H1 (cell line): ENCODE measurements at regions not wholly inside any gene's neighbourhood (a gene's known extent, or its start where the extent isn't known, plus 50 kb on each side); places are given as distances from the start of the nearest gene placed in this dataset.

Source experiments
- CTCF ChIA-PET: fragments of 300-600 bp; sonication (Branson Sonifier 250); formaldehyde crosslinking; loops from one replicate; lab custom pipeline; 2021; ENCODE audit not compliant: partially characterized antibody; lab: Charles Lee
- POLR2A ChIA-PET: fragments of 300-600 bp; sonication (Branson Sonifier 250); formaldehyde crosslinking; loops from one replicate; lab custom pipeline; 2021; ENCODE audit warnings: inconsistent platforms; ENCODE audit not compliant: partially characterized antibody; lab: Charles Lee
- DNase-seq, 2 experiments: peaks; one replicate each; pipeline versions ENCODE4 v3.0.0 to v3.0.0-alpha.2; 2010 to 2022; ENCODE audit warnings: low spot score in 2 of 2, low read depth in 1 of 2, mixed read lengths in 1 of 2
- FAIRE-seq: peaks from 2 replicates; lab custom pipeline; 2011; peaks lifted over from hg19 to GRCh38; lab: Jason Lieb, UNC
- H2AFZ ChIP-seq: 2 replicates; pipeline ENCODE4 v1.8.1; 2012; ENCODE audit warnings: low read length, inconsistent platforms
- H2AK5ac ChIP-seq: 2 replicates; pipeline ENCODE4 v1.6.1; 2013; ENCODE audit warnings: low read depth, low read length
- H2BK120ac ChIP-seq: replicated peaks from 2 replicates; pipeline ENCODE3; 2013; ENCODE audit warnings: low read depth, low read length, inconsistent platforms
- H2BK12ac ChIP-seq: 2 replicates; pipeline ENCODE4 v1.6.1; 2013; ENCODE audit warnings: low read depth, low read length
- H2BK15ac ChIP-seq: 2 replicates; pipeline ENCODE4 v1.6.1; 2013; ENCODE audit warnings: low read length
- H2BK20ac ChIP-seq: 2 replicates; pipeline ENCODE4 v1.6.1; 2013; ENCODE audit warnings: low read length
- H2BK5ac ChIP-seq: 2 replicates; pipeline ENCODE4 v1.6.1; 2013; ENCODE audit warnings: low read depth, low read length
- H3K14ac ChIP-seq: 2 replicates; pipeline ENCODE4 v1.6.1; 2013; ENCODE audit warnings: inconsistent platforms; ENCODE audit not compliant: insufficient read length
- H3K18ac ChIP-seq: 2 replicates; pipeline ENCODE4 v1.6.1; 2013; ENCODE audit warnings: low read length; ENCODE audit errors: extremely low read depth
- H3K23ac ChIP-seq: 2 replicates; pipeline ENCODE4 v1.6.1; 2013; ENCODE audit warnings: inconsistent platforms; ENCODE audit not compliant: insufficient read length
- H3K23me2 ChIP-seq: 2 replicates; pipeline ENCODE4 v1.6.1; 2013; ENCODE audit warnings: low read depth, low read length
- H3K27ac ChIP-seq: 2 replicates; pipeline ENCODE4 v1.6.1; 2011; ENCODE audit warnings: low read depth, low read length, inconsistent platforms
- H3K27me3 ChIP-seq, 4 experiments: replicated peaks in 1 of 4; 1 replicate in 1 of 4; 2 replicates in 3 of 4; pipeline versions ENCODE4 v1.6.1 to v1.8.1; 2011 to 2013; ENCODE audit warnings: low read length in 3 of 4, mild to moderate bottlenecking in 3 of 4, inconsistent platforms in 2 of 4, mixed read lengths in 2 of 4, moderate library complexity in 1 of 4; ENCODE audit not compliant: control insufficient read depth in 3 of 4, insufficient read depth in 3 of 4; ENCODE audit errors: extremely low read depth in 1 of 4
- H3K36me3 ChIP-seq, 4 experiments: 2 replicates each; pipeline versions ENCODE4 v1.6.1 to v1.8.1; 2011 to 2013; ENCODE audit warnings: mild to moderate bottlenecking in 4 of 4, low read length in 3 of 4, moderate library complexity in 2 of 4, control low read depth in 1 of 4, inconsistent platforms in 1 of 4; ENCODE audit not compliant: insufficient read depth in 4 of 4, control insufficient read depth in 2 of 4
- H3K4ac ChIP-seq: replicated peaks from 2 replicates; pipeline ENCODE3; 2013; ENCODE audit warnings: low read length, low read depth, mixed read lengths, inconsistent platforms; ENCODE audit not compliant: insufficient read length
- H3K4me1 ChIP-seq, 4 experiments: replicated peaks in 1 of 4; 1 replicate in 1 of 4; 2 replicates in 3 of 4; pipeline versions ENCODE4 v1.6.1 to v1.8.1; 2011 to 2013; ENCODE audit warnings: low read length in 3 of 4, inconsistent platforms in 2 of 4, mixed read lengths in 1 of 4; ENCODE audit not compliant: insufficient read depth in 4 of 4, control insufficient read depth in 3 of 4
- H3K4me2 ChIP-seq, 2 experiments: 2 replicates each; pipeline versions ENCODE4 v1.6.1 to v1.8.1; 2011 to 2013; ENCODE audit warnings: low read depth in 2 of 2, low read length in 2 of 2, control low read depth in 1 of 2, inconsistent platforms in 1 of 2, mild to moderate bottlenecking in 1 of 2; ENCODE audit not compliant: insufficient read depth in 1 of 2
- H3K4me3 ChIP-seq, 4 experiments: fragments of 200-600, 300-600 bp in 1 of 4; sonication (generic), shearing (Covaris generic), sonication (Bioruptor Twin) in 1 of 4; 2 replicates each; pipeline versions ENCODE4 v1.5.1 to v1.8.1; 2011 to 2016; ENCODE audit warnings: low read length in 4 of 4, low read depth in 3 of 4, control low read depth in 2 of 4, inconsistent platforms in 2 of 4, mild to moderate bottlenecking in 2 of 4, mixed read lengths in 1 of 4, moderate library complexity in 1 of 4; ENCODE audit not compliant: insufficient read depth in 2 of 4; ENCODE audit errors: extremely low read depth in 1 of 4
- H3K56ac ChIP-seq: replicated peaks from 2 replicates; pipeline ENCODE3; 2013; ENCODE audit warnings: low read depth, mild to moderate bottlenecking, mixed read lengths, low read length, inconsistent platforms; ENCODE audit not compliant: insufficient read length
- H3K79me1 ChIP-seq: 2 replicates; pipeline ENCODE4 v1.6.1; 2013; ENCODE audit warnings: low read depth, low read length, control low read depth
- H3K79me2 ChIP-seq, 2 experiments: 2 replicates each; pipeline versions ENCODE4 v1.6.1 to v1.8.1; 2012 to 2013; ENCODE audit warnings: low read length in 2 of 2, mild to moderate bottlenecking in 2 of 2, inconsistent platforms in 1 of 2; ENCODE audit not compliant: insufficient read depth in 2 of 2, control insufficient read depth in 1 of 2
- H3K9ac ChIP-seq, 4 experiments: replicated peaks in 1 of 4; 1 replicate in 1 of 4; 2 replicates in 3 of 4; pipeline versions ENCODE4 v1.6.1 to v1.8.1; 2011 to 2013; ENCODE audit warnings: low read depth in 3 of 4, low read length in 3 of 4, control low read depth in 2 of 4, mild to moderate bottlenecking in 2 of 4, moderate library complexity in 2 of 4, inconsistent platforms in 1 of 4; ENCODE audit errors: extremely low read depth in 1 of 4
- H3K9me3 ChIP-seq, 2 experiments: 2 replicates each; pipeline versions ENCODE4 v1.6.1 to v1.8.1; 2012 to 2013; ENCODE audit warnings: mild to moderate bottlenecking in 2 of 2, moderate library complexity in 2 of 2, control low read depth in 1 of 2, inconsistent platforms in 1 of 2, low read depth in 1 of 2, low read length in 1 of 2, mixed read lengths in 1 of 2; ENCODE audit not compliant: insufficient read depth in 2 of 2
- H4K20me1 ChIP-seq, 2 experiments: replicated peaks in 1 of 2; 2 replicates each; pipeline versions ENCODE3 to v1.8.1; 2011 to 2013; ENCODE audit warnings: inconsistent platforms in 2 of 2, low read length in 2 of 2, mild to moderate bottlenecking in 1 of 2; ENCODE audit not compliant: insufficient read depth in 2 of 2, control insufficient read depth in 1 of 2
- H4K5ac ChIP-seq: 2 replicates; pipeline ENCODE4 v1.6.1; 2013; ENCODE audit warnings: low read length, low read depth, mixed read lengths, inconsistent platforms; ENCODE audit not compliant: insufficient read length
- H4K8ac ChIP-seq: 2 replicates; pipeline ENCODE4 v1.8.0; 2013; ENCODE audit warnings: mild to moderate bottlenecking, moderate library complexity, low read length, inconsistent platforms; ENCODE audit not compliant: insufficient read depth; ENCODE audit errors: extremely low read depth
- H4K91ac ChIP-seq: replicated peaks from 2 replicates; pipeline ENCODE3; 2013; ENCODE audit warnings: low read length, mixed read lengths, inconsistent platforms; ENCODE audit not compliant: insufficient read length
- CEBPB ChIP-seq: IDR thresholded peaks from 2 replicates; pipeline ENCODE4 v1.6.1; 2012; ENCODE audit warnings: low read depth, low read length
- FOSL1 ChIP-seq: IDR thresholded peaks from 2 replicates; pipeline ENCODE4 v1.6.1; 2011; ENCODE audit warnings: mild to moderate bottlenecking, low read depth, low read length, moderate library complexity; ENCODE audit not compliant: insufficient read depth
- GABPA ChIP-seq: IDR thresholded peaks from 2 replicates; pipeline ENCODE4 v1.6.1; 2011; ENCODE audit warnings: mild to moderate bottlenecking, low read length, moderate library complexity, borderline replicate concordance; ENCODE audit not compliant: insufficient read depth
- WGBS, 2 experiments: shearing (Covaris generic) in 1 of 2; methylation state at CpG; one replicate each; pipeline versions ENCODE4 v1.1.6 to v1.1.7; 2013 to 2015; ENCODE audit warnings: low lambda C conversion rate in 2 of 2, mixed read lengths in 2 of 2, inconsistent platforms in 1 of 2, low coverage in 1 of 2, missing lambda C conversion rate in 1 of 2; ENCODE audit not compliant: insufficient replicate concordance in 2 of 2, insufficient coverage in 1 of 2, insufficient read length in 1 of 2; ENCODE audit errors: extremely low coverage in 1 of 2, missing lambda C conversion rate in 1 of 2; 5-methylcytosine and 5-hydroxymethylcytosine counted together
- TF ChIP-seq, protein P1 (sequence below): IDR thresholded peaks from 2 replicates; pipeline ENCODE4 v1.6.1; 2011; ENCODE audit warnings: low read depth, mild to moderate bottlenecking, low read length; ENCODE audit not compliant: insufficient read depth

DNA sequence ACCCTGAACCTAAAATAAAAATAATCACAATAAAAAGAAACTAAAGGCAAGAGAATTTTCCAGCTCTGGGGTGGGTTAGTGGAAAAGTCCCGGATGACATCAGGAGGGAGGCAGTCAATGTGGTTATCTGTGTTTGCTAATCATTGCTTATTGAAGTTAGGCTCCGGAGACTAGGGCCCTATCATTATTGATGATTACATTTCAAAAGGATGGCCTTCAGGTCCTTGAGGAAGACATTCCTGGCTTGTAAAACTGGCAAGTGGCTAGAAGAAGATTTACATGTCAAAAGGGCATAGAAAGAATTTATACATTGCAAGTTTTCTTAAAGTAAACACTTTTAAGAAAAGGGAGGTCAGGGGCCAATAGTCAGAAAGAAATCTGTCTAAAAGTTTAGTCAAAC lies 123.4 kb downstream of the POSTN start:
- H3K9ac ChIP-seq: no peak overlapping the region
- no peak overlapping the region for H2AK5ac ChIP-seq
- ChIA-PET POLR2A (no interaction called here), CTCF (interaction anchor here (0.9 to 2.0 kb wide), 6 partner anchors 10 to 126 kb away, joined by 3 to 4 read pairs (median 4); no protein-coding TSS in a partner anchor)
- H4K20me1 ChIP-seq: no peaks in the 10 kb centered on the region
- H2AFZ ChIP-seq: no peak overlapping the region
- no peak overlapping the region for H4K91ac ChIP-seq
- H3K14ac ChIP-seq: no peak overlapping the region
- no peak overlapping the region for H3K27ac ChIP-seq
- no peak overlapping the region for H2BK20ac ChIP-seq
- H2BK15ac ChIP-seq: no peak overlapping the region
- FAIRE-seq (no peak), DNase-seq (no peak)
- 76% methylated on average over 2 of the region's 2 CpGs; no CpG with 5 or more reads in 1 of the 2 experiments for WGBS, 2 experiments
- TF ChIP-seq FOSL1: no peak
- no peak for TF ChIP-seq CEBPB
- TF ChIP-seq, protein P1, sequence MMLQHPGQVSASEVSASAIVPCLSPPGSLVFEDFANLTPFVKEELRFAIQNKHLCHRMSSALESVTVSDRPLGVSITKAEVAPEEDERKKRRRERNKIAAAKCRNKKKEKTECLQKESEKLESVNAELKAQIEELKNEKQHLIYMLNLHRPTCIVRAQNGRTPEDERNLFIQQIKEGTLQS: no peak
- TF ChIP-seq GABPA: no peak
- H3K18ac ChIP-seq: no peak overlapping the region
- H3K23ac ChIP-seq: no peak overlapping the region
- H4K5ac ChIP-seq: no peak overlapping the region
- H3K4ac ChIP-seq: no peak overlapping the region
- H2BK120ac ChIP-seq: no peak overlapping the region
- no peaks in the 10 kb centered on the region for H3K79me2 ChIP-seq
- H3K4me2 ChIP-seq: no peak overlapping the region
- no peak overlapping the region for H3K4me3 ChIP-seq
- H3K9me3 ChIP-seq: no peaks in the 10 kb centered on the region
- no peak overlapping the region for H2BK5ac ChIP-seq
- no peak overlapping the region for H4K8ac ChIP-seq
- no peaks in the 10 kb centered on the region for H3K23me2 ChIP-seq
- no peaks in the 10 kb centered on the region for H3K27me3 ChIP-seq
- H3K56ac ChIP-seq: no peak overlapping the region
- no peaks in the 10 kb centered on the region for H3K36me3 ChIP-seq
- no peaks in the 10 kb centered on the region for H3K4me1 ChIP-seq
- no peaks in the 10 kb centered on the region for H3K79me1 ChIP-seq
- no peak overlapping the region for H2BK12ac ChIP-seq
